RWPE1 (cell line): ENCODE measurements at regions not wholly inside any gene's neighbourhood (a gene's known extent, or its start where the extent isn't known, plus 50 kb on each side); places are given as distances from the start of the nearest gene placed in this dataset.

Experiments used
- CTCF ChIA-PET: fragments of 350-600 bp; sonication (Branson Sonifier 250); formaldehyde crosslinking; extraction: SDS; loops from one replicate; lab custom pipeline; 2021; lab: Yijun Ruan, JAX
- POLR2A ChIA-PET: fragments of 400-600 bp; formaldehyde crosslinking; extraction: SDS; loops from one replicate; lab custom pipeline; 2020; ENCODE audit warnings: antibody characterized with exemption; ENCODE audit not compliant: low non-redundant PET; lab: Yijun Ruan, JAX
- DNase-seq: peaks from one replicate; pipeline ENCODE4 v3.0.0; 2012; ENCODE audit warnings: low spot score
- H3K27ac ChIP-seq: fragments of 450-650 bp; 2 replicates; pipeline ENCODE4 v1.5.1; 2017
- TF ChIP-seq, protein P1 (sequence below): fragments of 450-650 bp; conservative IDR thresholded peaks from 2 replicates; pipeline ENCODE4 v1.5.1; 2017; ENCODE audit warnings: low read depth, mild to moderate bottlenecking

- ChIA-PET POLR2A (no interaction called here), CTCF (no interaction called here)
- DNase-seq, result no peak
- TF ChIP-seq, protein P1, sequence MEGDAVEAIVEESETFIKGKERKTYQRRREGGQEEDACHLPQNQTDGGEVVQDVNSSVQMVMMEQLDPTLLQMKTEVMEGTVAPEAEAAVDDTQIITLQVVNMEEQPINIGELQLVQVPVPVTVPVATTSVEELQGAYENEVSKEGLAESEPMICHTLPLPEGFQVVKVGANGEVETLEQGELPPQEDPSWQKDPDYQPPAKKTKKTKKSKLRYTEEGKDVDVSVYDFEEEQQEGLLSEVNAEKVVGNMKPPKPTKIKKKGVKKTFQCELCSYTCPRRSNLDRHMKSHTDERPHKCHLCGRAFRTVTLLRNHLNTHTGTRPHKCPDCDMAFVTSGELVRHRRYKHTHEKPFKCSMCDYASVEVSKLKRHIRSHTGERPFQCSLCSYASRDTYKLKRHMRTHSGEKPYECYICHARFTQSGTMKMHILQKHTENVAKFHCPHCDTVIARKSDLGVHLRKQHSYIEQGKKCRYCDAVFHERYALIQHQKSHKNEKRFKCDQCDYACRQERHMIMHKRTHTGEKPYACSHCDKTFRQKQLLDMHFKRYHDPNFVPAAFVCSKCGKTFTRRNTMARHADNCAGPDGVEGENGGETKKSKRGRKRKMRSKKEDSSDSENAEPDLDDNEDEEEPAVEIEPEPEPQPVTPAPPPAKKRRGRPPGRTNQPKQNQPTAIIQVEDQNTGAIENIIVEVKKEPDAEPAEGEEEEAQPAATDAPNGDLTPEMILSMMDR, result no peak
- no peak overlapping the region for H3K27ac ChIP-seq
These were observed 145.1 kb upstream of the C14orf180 start for GRCh38 chr14:104434214-104435076.

- TF ChIP-seq, protein P1, result no peak
- ChIA-PET POLR2A (no interaction called here), CTCF (no interaction called here)
- H3K27ac ChIP-seq, result no peak overlapping the region
- no peak for DNase-seq
These were observed 144.2 kb upstream of the C14orf180 start for GRCh38 chr14:104435147-104436046.

DNA sequence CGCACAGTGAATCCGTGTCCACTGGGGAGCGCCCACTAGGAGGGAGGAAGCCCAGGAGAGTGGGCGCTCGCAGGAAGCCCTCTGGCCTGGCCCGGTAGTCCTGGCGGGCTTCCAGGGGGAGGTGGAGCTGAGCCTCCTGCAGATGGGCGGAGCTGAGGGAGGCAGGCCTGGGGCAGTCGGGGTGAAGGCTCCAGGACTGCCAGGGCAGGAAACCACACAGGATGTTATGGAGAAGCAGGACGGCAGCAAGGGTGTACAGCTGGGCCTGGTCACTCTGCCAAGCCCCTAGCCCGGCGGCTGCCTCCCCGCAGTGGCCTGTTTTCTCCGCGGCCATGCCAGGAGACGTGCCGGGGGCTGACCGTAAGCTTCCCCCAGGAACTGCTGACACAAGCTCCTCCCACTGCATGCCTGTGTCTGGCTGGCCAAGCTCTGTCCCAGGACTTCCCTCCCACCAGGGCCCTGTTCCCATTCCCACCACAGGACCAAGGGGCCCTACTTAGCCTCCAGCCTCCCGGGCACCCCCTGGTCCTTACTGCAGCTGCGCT is 143.4 kb upstream of the C14orf180 start:
- ChIA-PET CTCF (no interaction called here), POLR2A (no interaction called here)
- TF ChIP-seq, protein P1, result no peak
- no peak for DNase-seq
- H3K27ac ChIP-seq, result no peak overlapping the region

- no peak for DNase-seq
- ChIA-PET POLR2A (no interaction called here), CTCF (no interaction called here)
- TF ChIP-seq, protein P1, result no peak
- H3K27ac ChIP-seq, result no peak overlapping the region
These were observed 142.5 kb upstream of the C14orf180 start for GRCh38 chr14:104436741-104437701.

- no peak for DNase-seq
- CTCF ChIA-PET, result no interaction called here
- no peak overlapping the region for H3K27ac ChIP-seq
- POLR2A ChIA-PET, result no interaction called here
- TF ChIP-seq, protein P1, result no peak
These were observed 141.9 kb upstream of the C14orf180 start for GRCh38 chr14:104437703-104438102.
